ENCODE measurements at regions not wholly inside any gene's neighbourhood (a gene's known extent, or its start where the extent isn't known, plus 50 kb on each side); places are given as distances from the start of the nearest gene placed in this dataset.

DNA sequence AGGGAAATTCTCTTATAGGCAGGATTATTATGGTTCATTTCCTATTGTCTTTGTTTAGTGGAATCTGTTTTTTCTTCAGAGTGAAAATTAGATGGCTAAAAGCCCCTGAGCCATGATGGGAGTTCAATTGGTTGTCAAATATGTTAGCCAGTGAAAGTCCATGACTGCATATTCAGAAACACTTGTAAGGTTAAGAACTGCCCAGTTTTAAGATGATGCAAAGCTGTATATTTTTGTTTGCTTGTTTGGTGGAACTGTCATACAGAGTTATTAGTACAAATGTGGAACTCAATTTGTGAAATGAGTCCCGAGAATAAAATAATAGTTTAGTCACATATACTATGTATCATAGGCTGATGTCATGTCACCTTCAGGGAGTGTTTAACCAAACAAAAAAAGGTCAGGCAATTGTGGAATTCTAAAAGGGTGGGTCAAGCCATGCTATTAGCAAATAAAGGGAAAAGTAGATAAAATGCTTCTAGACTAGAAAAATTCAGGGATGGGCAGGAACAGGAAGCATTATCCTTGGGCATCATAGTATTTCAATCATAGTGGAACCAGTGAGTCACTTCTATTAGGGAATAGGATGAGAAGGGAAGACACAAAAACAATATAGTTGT lies 248.3 kb upstream of the SLITRK1 start:
- H4K20me1 ChIP-seq (ENCODE audit: insufficient read depth, low read length): no peaks in the 10 kb centered on the region
- H3K36me3 ChIP-seq (ENCODE audit: insufficient read depth, low read length): no peaks in the 10 kb centered on the region
- ChIA-PET POLR2A (no interaction called here), CTCF (ENCODE audit: unreplicated experiment) (no interaction called here)
- H3K9me3 ChIP-seq (ENCODE audit: low read length): no peaks in the 10 kb centered on the region
- TF ChIP-seq CTCF (conservative IDR thresholded peaks at IDR 0.05; ENCODE audit: low read length): no peak
- no peak for TF ChIP-seq EZH2phosphoT487 (IDR thresholded peaks at IDR 0.05; ENCODE audit: borderline replicate concordance, low read depth, low read length)
- H3K27ac ChIP-seq (ENCODE audit: low read depth, low read length, poor library complexity, severe bottlenecking): no peak overlapping the region
- no peaks in the 10 kb centered on the region for H3K79me2 ChIP-seq (ENCODE audit: insufficient read depth, low read depth, low read length)
- H3K4me2 ChIP-seq (ENCODE audit: low read length): no peak overlapping the region
- H3K9me2 ChIP-seq (ENCODE audit: insufficient read depth, low read length): no peaks in the 10 kb centered on the region
- no peak overlapping the region for H2AFZ ChIP-seq (ENCODE audit: low read length)
- no peak overlapping the region for H3K4me3 ChIP-seq (ENCODE audit: low read depth, low read length, poor library complexity, severe bottlenecking)
- intact Hi-C loops (cut with micrococcal nuclease; ENCODE audit: unreplicated experiment): no loop called here
- no peak for DNase-seq (ENCODE audit: low spot score)
- no peaks in the 10 kb centered on the region for H3K4me1 ChIP-seq (ENCODE audit: insufficient read depth, low read length, poor library complexity, severe bottlenecking)
- BruUV-seq (replicated peaks): no TSS peak

- H3K9me3 ChIP-seq (ENCODE audit: low read length): no peaks in the 10 kb centered on the region
- H3K4me2 ChIP-seq (ENCODE audit: low read length): no peak overlapping the region
- intact Hi-C loops (cut with micrococcal nuclease; ENCODE audit: unreplicated experiment): no loop called here
- no peaks in the 10 kb centered on the region for H4K20me1 ChIP-seq (ENCODE audit: insufficient read depth, low read length)
- H3K4me1 ChIP-seq (ENCODE audit: insufficient read depth, low read length, poor library complexity, severe bottlenecking): no peaks in the 10 kb centered on the region
- BruUV-seq (replicated peaks): no TSS peak
- H3K4me3 ChIP-seq (ENCODE audit: low read depth, low read length, poor library complexity, severe bottlenecking): no peak overlapping the region
- DNase-seq (ENCODE audit: low spot score): no peak
- H3K27ac ChIP-seq (ENCODE audit: low read depth, low read length, poor library complexity, severe bottlenecking): no peak overlapping the region
- no peaks in the 10 kb centered on the region for H3K79me2 ChIP-seq (ENCODE audit: insufficient read depth, low read depth, low read length)
- ChIA-PET POLR2A (no interaction called here), CTCF (ENCODE audit: unreplicated experiment) (no interaction called here)
- no peaks in the 10 kb centered on the region for H3K9me2 ChIP-seq (ENCODE audit: insufficient read depth, low read length)
- TF ChIP-seq EZH2phosphoT487 (IDR thresholded peaks at IDR 0.05; ENCODE audit: borderline replicate concordance, low read depth, low read length) (no peak), CTCF (conservative IDR thresholded peaks at IDR 0.05; ENCODE audit: low read length) (no peak)
- H3K36me3 ChIP-seq (ENCODE audit: insufficient read depth, low read length): no peaks in the 10 kb centered on the region
- H2AFZ ChIP-seq (ENCODE audit: low read length): no peak overlapping the region
Measured at GRCh38 chr13:84129966-84130365, 247.7 kb upstream of the SLITRK1 start.

DNA sequence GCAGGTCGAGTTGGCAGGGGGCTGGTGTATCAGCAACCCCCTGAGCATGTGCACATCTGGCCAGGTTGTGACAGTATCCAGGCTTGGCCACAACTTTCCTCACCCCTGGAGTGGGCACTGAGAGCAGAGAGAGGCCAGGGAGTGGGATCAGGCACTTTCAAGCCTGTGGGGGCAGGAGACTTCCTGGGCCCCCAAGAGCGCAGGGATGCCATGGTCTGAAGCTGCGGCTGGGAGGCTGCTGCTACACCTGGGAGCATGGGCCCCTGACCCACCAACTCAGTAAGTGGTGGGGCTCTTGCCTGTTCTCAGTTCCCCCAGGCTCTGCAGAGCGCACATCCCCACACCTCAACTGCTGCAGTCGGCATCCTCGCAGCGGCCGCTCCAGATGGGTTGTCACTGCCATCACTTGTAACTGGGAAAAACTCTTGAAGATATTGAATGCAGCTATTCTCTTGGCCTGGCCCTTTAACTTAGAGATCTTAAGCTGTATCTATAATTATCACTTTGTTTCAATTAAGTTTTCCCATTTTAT lies 245.4 kb upstream of the SLITRK1 start:
- Histone ChIP-seq H3K9me2 (ENCODE audit: insufficient read depth, low read length) (no peaks in the 10 kb centered on the region), H3K4me2 (ENCODE audit: low read length) (no peak overlapping the region), H3K79me2 (ENCODE audit: insufficient read depth, low read depth, low read length) (no peaks in the 10 kb centered on the region), H4K20me1 (ENCODE audit: insufficient read depth, low read length) (no peaks in the 10 kb centered on the region), H2AFZ (ENCODE audit: low read length) (no peak overlapping the region), H3K4me3 (ENCODE audit: low read depth, low read length, poor library complexity, severe bottlenecking) (no peak overlapping the region), H3K9me3 (ENCODE audit: low read length) (0 out of 2 replicates have a peak, but pooled peaks cover 6% of the 10 kb centered on the region), H3K4me1 (ENCODE audit: insufficient read depth, low read length, poor library complexity, severe bottlenecking) (no peaks in the 10 kb centered on the region), H3K36me3 (ENCODE audit: insufficient read depth, low read length) (no peaks in the 10 kb centered on the region), H3K27ac (ENCODE audit: low read depth, low read length, poor library complexity, severe bottlenecking) (no peak overlapping the region)
- DNase-seq (ENCODE audit: low spot score): no peak
- intact Hi-C loops (cut with micrococcal nuclease; ENCODE audit: unreplicated experiment): no loop called here
- BruUV-seq (replicated peaks): no TSS peak
- ChIA-PET CTCF (ENCODE audit: unreplicated experiment) (no interaction called here), POLR2A (no interaction called here)
- TF ChIP-seq CTCF (conservative IDR thresholded peaks at IDR 0.05; ENCODE audit: low read length): no peak
- no peak for TF ChIP-seq EZH2phosphoT487 (IDR thresholded peaks at IDR 0.05; ENCODE audit: borderline replicate concordance, low read depth, low read length)
